H1 (cell line): ENCODE measurements at regions not wholly inside any gene's neighbourhood (a gene's known extent, or its start where the extent isn't known, plus 50 kb on each side); places are given as distances from the start of the nearest gene placed in this dataset.

Experiments
- CTCF ChIA-PET: fragments of 300-600 bp; sonication (Branson Sonifier 250); formaldehyde crosslinking; loops from one replicate; lab custom pipeline; 2021; ENCODE audit not compliant: partially characterized antibody; lab: Charles Lee
- POLR2A ChIA-PET: fragments of 300-600 bp; sonication (Branson Sonifier 250); formaldehyde crosslinking; loops from one replicate; lab custom pipeline; 2021; ENCODE audit warnings: inconsistent platforms; ENCODE audit not compliant: partially characterized antibody; lab: Charles Lee
- DNase-seq, 2 experiments: peaks; one replicate each; pipeline versions ENCODE4 v3.0.0 to v3.0.0-alpha.2; 2010 to 2022; ENCODE audit warnings: low spot score in 2 of 2, low read depth in 1 of 2, mixed read lengths in 1 of 2
- FAIRE-seq: peaks from 2 replicates; lab custom pipeline; 2011; peaks lifted over from hg19 to GRCh38; lab: Jason Lieb, UNC
- H2AFZ ChIP-seq: 2 replicates; pipeline ENCODE4 v1.8.1; 2012; ENCODE audit warnings: low read length, inconsistent platforms
- H2AK5ac ChIP-seq: 2 replicates; pipeline ENCODE4 v1.6.1; 2013; ENCODE audit warnings: low read depth, low read length
- H2BK120ac ChIP-seq: replicated peaks from 2 replicates; pipeline ENCODE3; 2013; ENCODE audit warnings: low read depth, low read length, inconsistent platforms
- H2BK12ac ChIP-seq: 2 replicates; pipeline ENCODE4 v1.6.1; 2013; ENCODE audit warnings: low read depth, low read length
- H2BK15ac ChIP-seq: 2 replicates; pipeline ENCODE4 v1.6.1; 2013; ENCODE audit warnings: low read length
- H2BK20ac ChIP-seq: 2 replicates; pipeline ENCODE4 v1.6.1; 2013; ENCODE audit warnings: low read length
- H2BK5ac ChIP-seq: 2 replicates; pipeline ENCODE4 v1.6.1; 2013; ENCODE audit warnings: low read depth, low read length
- H3K14ac ChIP-seq: 2 replicates; pipeline ENCODE4 v1.6.1; 2013; ENCODE audit warnings: inconsistent platforms; ENCODE audit not compliant: insufficient read length
- H3K18ac ChIP-seq: 2 replicates; pipeline ENCODE4 v1.6.1; 2013; ENCODE audit warnings: low read length; ENCODE audit errors: extremely low read depth
- H3K23ac ChIP-seq: 2 replicates; pipeline ENCODE4 v1.6.1; 2013; ENCODE audit warnings: inconsistent platforms; ENCODE audit not compliant: insufficient read length
- H3K23me2 ChIP-seq: 2 replicates; pipeline ENCODE4 v1.6.1; 2013; ENCODE audit warnings: low read depth, low read length
- H3K27ac ChIP-seq: 2 replicates; pipeline ENCODE4 v1.6.1; 2011; ENCODE audit warnings: low read depth, low read length, inconsistent platforms
- H3K27me3 ChIP-seq, 4 experiments: replicated peaks in 1 of 4; 1 replicate in 1 of 4; 2 replicates in 3 of 4; pipeline versions ENCODE4 v1.6.1 to v1.8.1; 2011 to 2013; ENCODE audit warnings: low read length in 3 of 4, mild to moderate bottlenecking in 3 of 4, inconsistent platforms in 2 of 4, mixed read lengths in 2 of 4, moderate library complexity in 1 of 4; ENCODE audit not compliant: control insufficient read depth in 3 of 4, insufficient read depth in 3 of 4; ENCODE audit errors: extremely low read depth in 1 of 4
- H3K36me3 ChIP-seq, 4 experiments: 2 replicates each; pipeline versions ENCODE4 v1.6.1 to v1.8.1; 2011 to 2013; ENCODE audit warnings: mild to moderate bottlenecking in 4 of 4, low read length in 3 of 4, moderate library complexity in 2 of 4, control low read depth in 1 of 4, inconsistent platforms in 1 of 4; ENCODE audit not compliant: insufficient read depth in 4 of 4, control insufficient read depth in 2 of 4
- H3K4ac ChIP-seq: replicated peaks from 2 replicates; pipeline ENCODE3; 2013; ENCODE audit warnings: low read length, low read depth, mixed read lengths, inconsistent platforms; ENCODE audit not compliant: insufficient read length
- H3K4me1 ChIP-seq, 4 experiments: replicated peaks in 1 of 4; 1 replicate in 1 of 4; 2 replicates in 3 of 4; pipeline versions ENCODE4 v1.6.1 to v1.8.1; 2011 to 2013; ENCODE audit warnings: low read length in 3 of 4, inconsistent platforms in 2 of 4, mixed read lengths in 1 of 4; ENCODE audit not compliant: insufficient read depth in 4 of 4, control insufficient read depth in 3 of 4
- H3K4me2 ChIP-seq, 2 experiments: 2 replicates each; pipeline versions ENCODE4 v1.6.1 to v1.8.1; 2011 to 2013; ENCODE audit warnings: low read depth in 2 of 2, low read length in 2 of 2, control low read depth in 1 of 2, inconsistent platforms in 1 of 2, mild to moderate bottlenecking in 1 of 2; ENCODE audit not compliant: insufficient read depth in 1 of 2
- H3K4me3 ChIP-seq, 4 experiments: fragments of 200-600, 300-600 bp in 1 of 4; sonication (generic), shearing (Covaris generic), sonication (Bioruptor Twin) in 1 of 4; 2 replicates each; pipeline versions ENCODE4 v1.5.1 to v1.8.1; 2011 to 2016; ENCODE audit warnings: low read length in 4 of 4, low read depth in 3 of 4, control low read depth in 2 of 4, inconsistent platforms in 2 of 4, mild to moderate bottlenecking in 2 of 4, mixed read lengths in 1 of 4, moderate library complexity in 1 of 4; ENCODE audit not compliant: insufficient read depth in 2 of 4; ENCODE audit errors: extremely low read depth in 1 of 4
- H3K56ac ChIP-seq: replicated peaks from 2 replicates; pipeline ENCODE3; 2013; ENCODE audit warnings: low read depth, mild to moderate bottlenecking, mixed read lengths, low read length, inconsistent platforms; ENCODE audit not compliant: insufficient read length
- H3K79me1 ChIP-seq: 2 replicates; pipeline ENCODE4 v1.6.1; 2013; ENCODE audit warnings: low read depth, low read length, control low read depth
- H3K79me2 ChIP-seq, 2 experiments: 2 replicates each; pipeline versions ENCODE4 v1.6.1 to v1.8.1; 2012 to 2013; ENCODE audit warnings: low read length in 2 of 2, mild to moderate bottlenecking in 2 of 2, inconsistent platforms in 1 of 2; ENCODE audit not compliant: insufficient read depth in 2 of 2, control insufficient read depth in 1 of 2
- H3K9ac ChIP-seq, 4 experiments: replicated peaks in 1 of 4; 1 replicate in 1 of 4; 2 replicates in 3 of 4; pipeline versions ENCODE4 v1.6.1 to v1.8.1; 2011 to 2013; ENCODE audit warnings: low read depth in 3 of 4, low read length in 3 of 4, control low read depth in 2 of 4, mild to moderate bottlenecking in 2 of 4, moderate library complexity in 2 of 4, inconsistent platforms in 1 of 4; ENCODE audit errors: extremely low read depth in 1 of 4
- H3K9me3 ChIP-seq, 2 experiments: 2 replicates each; pipeline versions ENCODE4 v1.6.1 to v1.8.1; 2012 to 2013; ENCODE audit warnings: mild to moderate bottlenecking in 2 of 2, moderate library complexity in 2 of 2, control low read depth in 1 of 2, inconsistent platforms in 1 of 2, low read depth in 1 of 2, low read length in 1 of 2, mixed read lengths in 1 of 2; ENCODE audit not compliant: insufficient read depth in 2 of 2
- H4K20me1 ChIP-seq, 2 experiments: replicated peaks in 1 of 2; 2 replicates each; pipeline versions ENCODE3 to v1.8.1; 2011 to 2013; ENCODE audit warnings: inconsistent platforms in 2 of 2, low read length in 2 of 2, mild to moderate bottlenecking in 1 of 2; ENCODE audit not compliant: insufficient read depth in 2 of 2, control insufficient read depth in 1 of 2
- H4K5ac ChIP-seq: 2 replicates; pipeline ENCODE4 v1.6.1; 2013; ENCODE audit warnings: low read length, low read depth, mixed read lengths, inconsistent platforms; ENCODE audit not compliant: insufficient read length
- H4K8ac ChIP-seq: 2 replicates; pipeline ENCODE4 v1.8.0; 2013; ENCODE audit warnings: mild to moderate bottlenecking, moderate library complexity, low read length, inconsistent platforms; ENCODE audit not compliant: insufficient read depth; ENCODE audit errors: extremely low read depth
- H4K91ac ChIP-seq: replicated peaks from 2 replicates; pipeline ENCODE3; 2013; ENCODE audit warnings: low read length, mixed read lengths, inconsistent platforms; ENCODE audit not compliant: insufficient read length
- ASH2L ChIP-seq: fragments of 200-600, 300-600 bp; sonication (generic); IDR thresholded peaks from one replicate; pipeline ENCODE4 v1.7.1; 2017; ENCODE audit warnings: low read length
- CHD2 ChIP-seq: IDR thresholded peaks from 2 replicates; pipeline ENCODE4 v1.6.1; 2012; ENCODE audit warnings: low read length, improper control_type of control experiment
- E2F6 ChIP-seq: IDR thresholded peaks from 2 replicates; pipeline ENCODE4 v1.6.1; 2012; ENCODE audit warnings: inconsistent platforms
- FOSL1 ChIP-seq: IDR thresholded peaks from 2 replicates; pipeline ENCODE4 v1.6.1; 2011; ENCODE audit warnings: mild to moderate bottlenecking, low read depth, low read length, moderate library complexity; ENCODE audit not compliant: insufficient read depth
- GABPA ChIP-seq: IDR thresholded peaks from 2 replicates; pipeline ENCODE4 v1.6.1; 2011; ENCODE audit warnings: mild to moderate bottlenecking, low read length, moderate library complexity, borderline replicate concordance; ENCODE audit not compliant: insufficient read depth
- RAD21 ChIP-seq, 2 experiments: IDR thresholded peaks in 1 of 2; conservative IDR thresholded peaks in 1 of 2; 2 replicates each; pipeline ENCODE4 v1.6.1; 2011; ENCODE audit warnings: low read depth in 2 of 2, low read length in 2 of 2, improper control_type of control experiment in 1 of 2, inconsistent platforms in 1 of 2, mild to moderate bottlenecking in 1 of 2, moderate library complexity in 1 of 2
- RFX5 ChIP-seq: IDR thresholded peaks from 2 replicates; pipeline ENCODE4 v1.6.1; 2011; ENCODE audit warnings: low read depth, low read length, improper control_type of control experiment, borderline replicate concordance
- TCF12 ChIP-seq: IDR thresholded peaks from 2 replicates; pipeline ENCODE4 v1.6.1; 2011; ENCODE audit warnings: low read depth, mild to moderate bottlenecking, low read length
- USF2 ChIP-seq: IDR thresholded peaks from 2 replicates; pipeline ENCODE4 v1.6.1; 2011; ENCODE audit warnings: low read length, improper control_type of control experiment
- WGBS, 2 experiments: shearing (Covaris generic) in 1 of 2; methylation state at CpG; one replicate each; pipeline versions ENCODE4 v1.1.6 to v1.1.7; 2013 to 2015; ENCODE audit warnings: low lambda C conversion rate in 2 of 2, mixed read lengths in 2 of 2, inconsistent platforms in 1 of 2, low coverage in 1 of 2, missing lambda C conversion rate in 1 of 2; ENCODE audit not compliant: insufficient replicate concordance in 2 of 2, insufficient coverage in 1 of 2, insufficient read length in 1 of 2; ENCODE audit errors: extremely low coverage in 1 of 2, missing lambda C conversion rate in 1 of 2; 5-methylcytosine and 5-hydroxymethylcytosine counted together

DNA sequence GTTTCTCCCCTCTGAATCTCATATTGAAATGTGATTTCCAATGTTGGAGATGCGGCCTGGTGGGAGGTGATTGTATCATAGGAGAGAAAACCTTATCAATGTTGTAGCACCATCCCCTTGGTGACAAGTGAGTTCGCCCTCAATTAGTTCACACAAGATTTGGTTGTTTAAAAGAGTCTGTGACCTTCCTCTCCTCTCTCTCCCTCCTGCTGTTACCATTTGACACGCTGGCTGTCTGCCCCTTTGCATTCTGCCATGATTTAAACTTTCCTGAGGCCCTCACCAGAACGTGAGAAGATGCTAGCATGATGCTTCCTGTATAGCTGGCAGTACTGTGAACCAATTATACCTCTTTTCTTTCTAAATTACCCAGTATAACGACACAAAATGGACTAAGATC lies 730.9 kb upstream of the PRMT6 start:
- no peak overlapping the region for H4K8ac ChIP-seq
- H3K79me2 ChIP-seq = no peaks in the 10 kb centered on the region
- no peak overlapping the region for H3K18ac ChIP-seq
- H2BK15ac ChIP-seq = no peak overlapping the region
- TF ChIP-seq ASH2L (no peak), TCF12 (no peak), FOSL1 (no peak), RAD21 (IDR thresholded peaks at IDR 0.05 in 1 of 2, conservative IDR thresholded peaks at IDR 0.05 in 1 of 2; ENCODE audit: low read depth in 2 of 2, low read length in 2 of 2) (no peak), E2F6 (no peak), GABPA (no peak), RFX5 (no peak), CHD2 (no peak), USF2 (no peak)
- no peak for FAIRE-seq
- H3K27me3 ChIP-seq = no peaks in the 10 kb centered on the region
- H3K36me3 ChIP-seq = no peaks in the 10 kb centered on the region
- no peak overlapping the region for H2AFZ ChIP-seq
- no peaks in the 10 kb centered on the region for H3K4me1 ChIP-seq
- ChIA-PET CTCF (no interaction called here), POLR2A (interaction anchor here (0.5 kb wide), 1 partner anchor 58 kb away, joined by 3 read pairs; no protein-coding TSS in a partner anchor)
- no peak overlapping the region for H3K4ac ChIP-seq
- H4K91ac ChIP-seq = no peak overlapping the region
- H3K9me3 ChIP-seq = no peaks in the 10 kb centered on the region; a peak in 1 of 4 replicates
- no peak overlapping the region for H3K14ac ChIP-seq
- H2BK12ac ChIP-seq = no peak overlapping the region
- no peaks in the 10 kb centered on the region for H4K20me1 ChIP-seq
- H3K4me2 ChIP-seq = no peak overlapping the region
- no peak overlapping the region for H2BK20ac ChIP-seq
- H2BK120ac ChIP-seq = no peak overlapping the region
- H3K9ac ChIP-seq = 0 out of 7 replicates have a peak overlapping the region, but pooled peaks of 1 of the 4 experiments have one; percentile 10
- H3K79me1 ChIP-seq = no peaks in the 10 kb centered on the region
- H2BK5ac ChIP-seq = no peak overlapping the region
- DNase-seq = no peak
- H3K23ac ChIP-seq = no peak overlapping the region
- no peak overlapping the region for H4K5ac ChIP-seq
- H2AK5ac ChIP-seq = no peak overlapping the region
- no peak overlapping the region for H3K27ac ChIP-seq
- no peak overlapping the region for H3K4me3 ChIP-seq
- no peaks in the 10 kb centered on the region for H3K23me2 ChIP-seq
- H3K56ac ChIP-seq = no peak overlapping the region
- WGBS, 2 experiments = 82% methylated on average over 5 of the region's 5 CpGs; no CpG with 5 or more reads in 1 of the 2 experiments
